GM23248 (cell line): ENCODE measurements at regions not wholly inside any gene's neighbourhood (a gene's known extent, or its start where the extent isn't known, plus 50 kb on each side); places are given as distances from the start of the nearest gene placed in this dataset.

Source experiments
- EZH2 ChIP-seq: fragments of 200-600 bp; sonication (generic); IDR thresholded peaks from 2 replicates; pipeline ENCODE4 v1.6.1; 2018; ENCODE audit warnings: antibody characterized with exemption, mild to moderate bottlenecking; ENCODE audit not compliant: insufficient read depth, poor library complexity, severe bottlenecking
- EZH2phosphoT487 ChIP-seq: fragments of 200-600 bp; sonication (generic); IDR thresholded peaks from 2 replicates; pipeline ENCODE4 v1.6.1; 2018; ENCODE audit warnings: antibody characterized with exemption, moderate library complexity, mild to moderate bottlenecking, low read depth; ENCODE audit not compliant: insufficient read depth

DNA sequence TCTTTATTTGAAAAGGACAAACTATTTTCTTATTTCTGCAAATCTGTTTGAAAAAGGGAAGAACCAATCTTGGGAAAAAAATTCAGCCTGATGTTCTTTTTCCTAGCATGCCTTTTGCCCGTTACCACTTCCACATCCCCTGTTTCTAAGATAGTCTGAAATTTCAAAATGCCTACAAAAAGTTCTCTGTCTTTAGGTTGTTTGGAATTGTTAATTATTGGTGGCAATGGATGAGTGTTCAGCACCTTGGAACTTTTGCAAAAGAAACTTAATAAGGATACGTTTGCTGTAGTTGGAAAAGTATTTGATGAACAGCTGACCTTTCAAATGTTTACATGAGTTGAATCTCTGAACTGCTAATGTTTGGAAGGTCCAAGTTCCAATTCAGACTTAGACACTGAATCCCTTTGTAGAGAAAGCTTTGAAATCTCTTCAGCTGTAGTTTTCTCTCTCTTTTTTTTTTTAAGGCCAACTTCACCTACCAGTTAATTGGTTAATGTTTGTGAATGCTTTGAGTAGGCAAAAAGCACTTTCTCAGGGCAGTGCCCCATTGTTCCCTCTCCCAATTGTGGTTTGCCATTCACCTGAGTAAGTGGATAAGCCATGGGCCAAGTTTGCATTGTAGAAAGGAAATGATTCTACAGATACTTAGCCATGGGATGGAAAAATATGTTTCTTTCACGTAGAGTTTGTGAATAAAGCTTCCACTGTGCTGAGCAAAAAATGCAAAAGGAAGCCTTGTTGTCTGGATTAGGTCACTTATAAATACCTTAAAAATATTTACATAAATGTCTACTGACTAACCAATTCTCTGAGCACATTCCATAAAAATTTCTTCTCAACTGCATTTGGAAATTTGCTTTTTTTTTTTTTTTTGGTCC is 156.4 kb upstream of the ELL2 start:
- TF ChIP-seq EZH2 (no peak), EZH2phosphoT487 (no peak)
